HG03064 (cell line): ENCODE measurements at regions not wholly inside any gene's neighbourhood (a gene's known extent, or its start where the extent isn't known, plus 50 kb on each side); places are given as distances from the start of the nearest gene placed in this dataset.

Source experiments
- ATAC-seq: cut with Tn5 transposase; IDR thresholded peaks from one replicate; pipeline ENCODE4 v1.9.1; 2021; ENCODE audit warnings: low read depth; ENCODE audit not compliant: unreplicated experiment

- ATAC-seq, result no peak
These were observed 677.0 kb downstream of the NYAP2 start for GRCh38 chr2:226076529-226076928.

DNA sequence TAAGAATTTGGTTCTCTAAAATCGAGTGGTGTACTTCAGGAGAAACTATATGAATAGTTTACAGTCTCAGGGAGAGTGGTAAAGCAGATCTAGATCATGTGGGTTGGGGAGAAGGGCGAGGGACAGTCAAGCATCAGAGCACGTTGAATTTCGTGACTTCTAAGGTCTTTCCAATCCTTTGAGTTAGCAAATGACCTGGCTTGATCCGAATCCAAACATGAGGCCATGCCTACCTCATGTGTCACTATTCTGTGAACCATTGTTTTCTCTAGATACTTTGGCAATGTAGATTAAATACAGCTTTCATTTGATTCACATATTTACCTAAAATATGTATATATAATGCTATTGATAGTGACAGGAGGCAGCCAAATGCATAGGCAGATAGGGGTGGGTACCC is 674.9 kb downstream of the NYAP2 start:
- no peak for ATAC-seq

DNA sequence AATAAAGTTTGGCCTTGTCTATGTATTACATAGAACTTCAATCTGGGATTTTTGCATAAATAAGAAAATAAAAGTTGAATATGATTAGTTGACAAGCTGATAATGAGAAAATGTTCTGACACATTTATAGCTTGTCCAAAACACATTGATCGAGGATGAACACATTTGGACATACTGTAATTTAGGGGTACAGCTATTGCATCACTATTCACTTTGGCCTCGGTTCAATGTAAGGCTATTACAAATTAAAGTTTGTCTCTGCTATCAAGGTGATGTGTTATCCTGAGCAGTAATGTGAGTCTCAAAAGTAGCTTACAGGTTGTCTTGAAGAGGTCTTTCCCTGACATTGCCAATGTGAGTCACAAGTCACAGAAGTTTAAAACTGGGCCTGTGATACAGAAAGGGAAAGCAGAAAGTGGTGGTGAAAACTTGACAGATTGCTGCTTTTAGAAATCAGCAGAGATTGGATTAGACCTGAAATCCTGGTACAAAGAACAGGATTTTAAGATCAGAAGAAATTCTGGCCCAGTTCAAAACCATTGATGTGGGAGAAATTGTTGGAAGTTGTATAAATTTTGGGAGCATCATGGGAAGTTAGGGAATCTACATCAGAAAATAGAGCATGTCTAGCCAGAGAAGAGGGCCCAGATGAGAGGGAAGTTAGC is 674.1 kb downstream of the NYAP2 start:
- ATAC-seq, result no peak

DNA sequence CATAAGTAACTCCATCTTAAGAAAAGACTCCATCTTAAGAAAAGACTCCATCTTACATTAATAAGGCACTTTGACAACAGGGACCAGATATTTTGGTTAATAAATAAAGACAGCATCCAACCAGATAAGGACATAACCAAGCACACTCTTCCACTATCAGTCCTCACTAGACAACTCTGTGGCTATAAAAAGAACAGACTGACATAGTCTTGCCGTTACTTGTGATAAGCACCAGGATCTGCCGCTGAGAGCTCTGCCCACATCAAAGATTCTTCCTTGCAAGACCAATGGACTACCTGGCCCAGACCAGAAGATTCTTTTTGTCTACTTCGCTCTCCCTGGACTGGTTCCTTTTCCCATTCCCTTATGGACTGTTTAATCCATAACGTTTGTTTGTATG is 667.4 kb downstream of the NYAP2 start:
- no peak for ATAC-seq

DNA sequence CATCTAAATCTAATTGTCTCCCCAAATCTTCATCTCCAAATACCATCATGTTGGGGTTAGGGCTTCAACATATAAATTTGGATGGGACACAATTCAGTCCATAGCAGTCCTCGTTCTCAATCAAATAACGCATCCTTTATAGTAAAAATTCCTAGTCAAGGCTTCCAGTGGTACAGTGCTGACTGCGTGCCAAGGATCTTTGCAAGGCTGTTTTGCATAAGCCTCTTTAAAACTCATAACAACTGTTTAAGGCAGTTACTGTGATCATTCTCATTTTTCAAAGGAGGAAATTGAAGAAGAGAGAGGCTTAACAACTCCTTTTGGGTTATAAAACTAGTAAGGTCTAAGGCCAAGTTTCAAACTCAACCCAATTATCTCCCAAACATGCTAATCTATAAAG is 666.9 kb downstream of the NYAP2 start:
- ATAC-seq, result no peak

DNA sequence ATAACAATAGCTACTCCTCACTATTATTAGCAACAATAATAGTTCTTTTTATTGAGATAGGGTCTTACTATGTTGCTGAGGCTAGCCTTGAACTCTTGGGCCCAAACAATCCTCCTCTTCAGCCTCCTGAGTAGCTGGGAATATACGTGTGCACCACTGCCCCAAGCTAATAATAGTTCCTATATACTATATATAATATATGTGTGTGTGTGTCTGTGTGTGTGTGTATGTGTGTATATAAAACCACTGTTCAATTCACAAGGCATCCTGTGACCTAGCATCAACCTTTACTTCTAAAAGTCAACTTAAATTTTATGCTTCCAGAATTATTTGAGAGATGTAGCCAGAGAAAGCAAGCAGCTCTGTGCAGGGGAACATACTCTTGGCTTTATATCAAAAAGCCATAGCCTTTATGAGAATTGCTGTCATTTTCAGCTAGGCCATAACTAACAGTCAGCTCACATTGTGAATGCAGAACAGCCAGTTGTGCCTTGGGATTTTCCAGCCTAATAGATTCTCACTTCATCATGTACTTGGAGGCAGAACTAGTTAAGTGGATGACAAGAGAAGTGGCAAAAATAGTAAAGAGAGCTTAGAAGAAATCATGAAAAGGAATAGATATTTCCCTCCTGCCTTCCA is 665.5 kb downstream of the NYAP2 start:
- no peak for ATAC-seq

- no peak for ATAC-seq
These were observed 664.4 kb downstream of the NYAP2 start for GRCh38 chr2:226063704-226064440.

DNA sequence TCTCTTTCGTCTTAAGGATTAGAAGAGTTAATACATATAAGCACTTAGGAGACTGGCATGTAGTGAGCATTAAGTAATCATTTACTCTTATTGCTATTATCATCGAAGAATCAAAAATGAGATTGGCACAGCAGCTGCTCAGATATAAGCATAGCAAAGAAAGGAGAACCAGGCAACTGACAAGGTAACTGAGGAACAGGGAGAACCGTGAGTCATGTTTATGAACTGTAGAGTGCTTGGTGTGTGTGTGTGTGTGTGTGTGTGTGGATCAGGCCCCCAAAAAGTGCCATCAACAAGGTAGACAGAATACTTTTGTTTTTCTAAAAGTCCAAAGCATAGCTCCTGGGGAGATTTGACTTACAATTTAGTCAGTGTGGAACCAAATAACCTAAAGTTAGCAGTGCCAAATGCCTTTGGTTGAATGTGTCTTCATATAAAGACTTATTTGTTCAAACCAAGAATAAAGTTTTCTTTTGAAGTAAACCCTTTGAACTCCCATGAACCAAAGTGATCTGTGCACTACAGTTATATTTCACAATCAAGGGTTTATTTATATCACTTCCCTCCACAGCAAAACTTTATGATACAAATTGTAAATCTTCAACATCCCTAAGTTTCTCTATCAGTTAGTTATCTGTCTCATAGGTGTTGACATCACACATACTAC is 660.6 kb downstream of the NYAP2 start:
- ATAC-seq, result no peak

DNA sequence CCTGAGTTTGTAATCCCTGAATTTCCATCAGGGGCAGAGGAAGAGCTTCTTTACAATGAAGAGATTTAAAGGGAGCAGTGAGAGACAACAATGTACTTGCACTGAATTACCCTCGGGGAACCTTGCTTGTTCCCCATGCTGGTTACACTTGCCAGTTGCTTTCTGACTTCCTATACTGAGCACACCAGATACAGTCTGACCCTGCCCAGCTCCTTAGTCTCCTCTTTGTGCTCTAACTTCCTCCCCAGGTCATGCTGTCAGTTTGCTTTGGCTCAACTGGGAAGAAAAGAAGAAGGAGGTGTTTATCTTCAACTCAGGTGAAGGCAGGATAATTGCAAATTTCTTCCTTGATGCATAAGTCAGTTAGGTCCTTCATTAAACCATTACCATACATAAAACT is 658.4 kb downstream of the NYAP2 start:
- no peak for ATAC-seq

- no peak for ATAC-seq
These were observed 657.9 kb downstream of the NYAP2 start for GRCh38 chr2:226057365-226057764.

- no peak for ATAC-seq
These were observed 653.4 kb downstream of the NYAP2 start for GRCh38 chr2:226052772-226053416.

GRCh38 chr2:226050822-226051221 is 651.3 kb downstream of the NYAP2 start:
- no peak for ATAC-seq

- no peak for ATAC-seq
These were observed 649.1 kb downstream of the NYAP2 start for GRCh38 chr2:226048611-226049010.

- no peak for ATAC-seq
These were observed 645.6 kb downstream of the NYAP2 start for GRCh38 chr2:226045080-226045479.

GRCh38 chr2:226040344-226040900 is 640.9 kb downstream of the NYAP2 start:
- ATAC-seq, result no peak

GRCh38 chr2:226037526-226037925 is 638.0 kb downstream of the NYAP2 start:
- no peak for ATAC-seq

DNA sequence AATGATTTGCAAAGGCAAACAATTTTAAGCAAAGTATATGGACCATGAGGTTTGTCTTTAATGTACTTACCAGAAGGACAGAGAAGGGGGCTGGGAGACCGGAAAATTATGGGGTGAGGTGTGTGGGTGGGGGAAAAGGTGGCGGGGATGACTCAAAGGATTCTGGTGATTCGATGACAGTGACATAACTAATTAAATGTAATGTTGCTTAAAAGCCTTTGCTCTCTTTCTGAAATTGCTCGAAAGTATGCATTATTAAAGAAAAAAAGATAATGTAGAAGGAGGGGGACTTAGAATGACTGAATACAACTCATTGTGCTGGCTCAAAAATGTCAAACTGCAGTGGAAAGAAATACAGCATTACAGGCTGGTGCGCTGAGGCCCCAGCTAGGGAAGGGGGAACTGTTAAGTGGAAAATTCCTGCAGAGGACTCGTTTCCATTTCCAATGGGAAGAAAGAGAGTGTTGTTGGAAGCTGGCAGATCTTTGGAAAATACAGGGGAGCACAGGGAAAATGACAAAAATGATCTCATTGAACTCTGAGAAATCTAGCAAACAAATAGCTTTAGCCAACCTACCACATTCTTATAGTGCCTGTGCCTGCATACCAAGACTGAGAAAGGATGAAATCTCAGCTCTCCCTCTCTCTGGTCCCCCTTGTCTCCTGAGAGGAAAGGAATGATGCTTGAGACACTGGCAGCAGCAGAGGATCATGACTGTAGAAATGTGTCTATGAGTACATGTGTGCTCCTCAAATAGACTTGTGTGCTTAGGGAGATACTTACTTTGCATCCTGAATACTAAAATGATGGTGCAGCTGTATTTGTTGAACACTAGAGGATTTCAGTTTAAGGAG is 632.4 kb downstream of the NYAP2 start:
- ATAC-seq, result no peak

- no peak for ATAC-seq
These were observed 631.5 kb downstream of the NYAP2 start for GRCh38 chr2:226030788-226031646.

GRCh38 chr2:226030369-226030768 is 630.9 kb downstream of the NYAP2 start:
- no peak for ATAC-seq
